DOHH2 (cell line): ENCODE measurements at regions not wholly inside any gene's neighbourhood (a gene's known extent, or its start where the extent isn't known, plus 50 kb on each side); places are given as distances from the start of the nearest gene placed in this dataset.

Source experiments
- H3F3A ChIP-seq: fragments of 200-600 bp; sonication (generic), shearing (Covaris generic); 2 replicates; pipeline ENCODE4 v1.6.0; 2016; ENCODE audit warnings: antibody characterized with exemption, mild to moderate bottlenecking; ENCODE audit not compliant: control insufficient read depth, insufficient read depth
- H3K27ac ChIP-seq: fragments of 200-600 bp; sonication (generic); 2 replicates; pipeline ENCODE4 v1.5.1; 2014; ENCODE audit warnings: low read depth, mild to moderate bottlenecking, low read length, moderate library complexity
- H3K27me3 ChIP-seq: fragments of 200-600 bp; sonication (generic); 2 replicates; pipeline ENCODE4 v1.6.1; 2014; ENCODE audit warnings: mild to moderate bottlenecking, low read length, mixed read lengths; ENCODE audit not compliant: control insufficient read depth
- H3K36me3 ChIP-seq: fragments of 200-600 bp; sonication (generic); 2 replicates; pipeline ENCODE4 v1.6.1; 2014; ENCODE audit warnings: mild to moderate bottlenecking, low read length, moderate library complexity, mixed read lengths; ENCODE audit not compliant: control insufficient read depth
- H3K4me1 ChIP-seq: fragments of 200-600 bp; sonication (generic); 2 replicates; pipeline ENCODE4 v1.6.1; 2014; ENCODE audit warnings: mild to moderate bottlenecking, low read length, mixed read lengths; ENCODE audit not compliant: control insufficient read depth
- H3K4me2 ChIP-seq: fragments of 200-600 bp; sonication (generic); 2 replicates; pipeline ENCODE4 v1.6.0; 2014; ENCODE audit warnings: mild to moderate bottlenecking, low read length, moderate library complexity
- H3K4me3 ChIP-seq: fragments of 200-600 bp; sonication (generic); 2 replicates; pipeline ENCODE4 v1.5.1; 2014; ENCODE audit warnings: mild to moderate bottlenecking, low read length, mixed read lengths
- H3K79me2 ChIP-seq: fragments of 200-600 bp; sonication (generic); 2 replicates; pipeline ENCODE4 v1.6.1; 2014; ENCODE audit warnings: mild to moderate bottlenecking, low read length, mixed read lengths; ENCODE audit not compliant: control insufficient read depth
- H3K9me2 ChIP-seq: fragments of 200-600 bp; sonication (generic); replicated peaks from 2 replicates; pipeline ENCODE4 v1.6.1; 2014; ENCODE audit warnings: mild to moderate bottlenecking, low read length, mixed read lengths; ENCODE audit not compliant: control insufficient read depth
- H3K9me3 ChIP-seq: fragments of 200-600 bp; sonication (generic); 2 replicates; pipeline ENCODE4 v1.6.1; 2014; ENCODE audit warnings: antibody characterized with exemption, low read length, mixed read lengths; ENCODE audit not compliant: control insufficient read depth, insufficient read depth
- H4K20me1 ChIP-seq: fragments of 200-600 bp; sonication (generic); 2 replicates; pipeline ENCODE4 v1.6.0; 2014; ENCODE audit warnings: low read depth, mild to moderate bottlenecking, antibody characterized with exemption, low read length, moderate library complexity; ENCODE audit not compliant: control insufficient read depth, insufficient read depth
- EZH2phosphoT487 ChIP-seq: fragments of 200-600 bp; sonication (generic); IDR thresholded peaks from 2 replicates; pipeline ENCODE4 v1.6.1; 2017; ENCODE audit warnings: borderline replicate concordance, mild to moderate bottlenecking, antibody characterized with exemption, low read length, moderate library complexity, mixed read lengths
- TF ChIP-seq, protein P1 (sequence below): fragments of 200-600 bp; sonication (generic); IDR thresholded peaks from one replicate; pipeline ENCODE4 v1.5.1; 2014; ENCODE audit warnings: antibody characterized with exemption, mild to moderate bottlenecking, low read depth, low read length; ENCODE audit not compliant: poor library complexity, severe bottlenecking

DNA sequence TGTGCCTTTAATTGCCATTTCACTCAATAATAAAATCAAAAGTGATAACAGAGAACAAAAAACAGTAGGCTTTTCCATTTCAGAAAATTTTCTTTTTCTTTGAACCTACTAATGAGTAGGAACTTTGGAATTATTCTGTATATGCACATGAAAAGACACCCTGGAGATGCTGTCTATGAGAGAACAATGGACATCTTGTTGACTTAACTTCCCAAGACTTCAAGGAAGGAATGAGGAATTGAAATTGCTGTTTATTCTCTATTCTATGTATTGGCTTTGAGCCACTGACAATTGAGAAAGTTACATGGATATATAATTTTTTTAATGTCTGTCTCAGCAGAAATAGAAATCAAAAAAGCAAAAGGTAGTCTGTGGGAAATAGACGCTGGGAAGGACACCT is 98.6 kb upstream of the PCSK2 start:
- no peak for TF ChIP-seq EZH2phosphoT487
- TF ChIP-seq, protein P1, sequence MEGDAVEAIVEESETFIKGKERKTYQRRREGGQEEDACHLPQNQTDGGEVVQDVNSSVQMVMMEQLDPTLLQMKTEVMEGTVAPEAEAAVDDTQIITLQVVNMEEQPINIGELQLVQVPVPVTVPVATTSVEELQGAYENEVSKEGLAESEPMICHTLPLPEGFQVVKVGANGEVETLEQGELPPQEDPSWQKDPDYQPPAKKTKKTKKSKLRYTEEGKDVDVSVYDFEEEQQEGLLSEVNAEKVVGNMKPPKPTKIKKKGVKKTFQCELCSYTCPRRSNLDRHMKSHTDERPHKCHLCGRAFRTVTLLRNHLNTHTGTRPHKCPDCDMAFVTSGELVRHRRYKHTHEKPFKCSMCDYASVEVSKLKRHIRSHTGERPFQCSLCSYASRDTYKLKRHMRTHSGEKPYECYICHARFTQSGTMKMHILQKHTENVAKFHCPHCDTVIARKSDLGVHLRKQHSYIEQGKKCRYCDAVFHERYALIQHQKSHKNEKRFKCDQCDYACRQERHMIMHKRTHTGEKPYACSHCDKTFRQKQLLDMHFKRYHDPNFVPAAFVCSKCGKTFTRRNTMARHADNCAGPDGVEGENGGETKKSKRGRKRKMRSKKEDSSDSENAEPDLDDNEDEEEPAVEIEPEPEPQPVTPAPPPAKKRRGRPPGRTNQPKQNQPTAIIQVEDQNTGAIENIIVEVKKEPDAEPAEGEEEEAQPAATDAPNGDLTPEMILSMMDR = no peak
- Histone ChIP-seq H3F3A (no peaks in the 10 kb centered on the region), H3K79me2 (no peaks in the 10 kb centered on the region), H4K20me1 (no peaks in the 10 kb centered on the region), H3K4me1 (no peaks in the 10 kb centered on the region), H3K9me3 (no peaks in the 10 kb centered on the region), H3K9me2 (no peaks in the 10 kb centered on the region), H3K36me3 (no peaks in the 10 kb centered on the region), H3K4me2 (no peak overlapping the region), H3K4me3 (no peak overlapping the region), H3K27me3 (no peaks in the 10 kb centered on the region), H3K27ac (no peak overlapping the region)

DNA sequence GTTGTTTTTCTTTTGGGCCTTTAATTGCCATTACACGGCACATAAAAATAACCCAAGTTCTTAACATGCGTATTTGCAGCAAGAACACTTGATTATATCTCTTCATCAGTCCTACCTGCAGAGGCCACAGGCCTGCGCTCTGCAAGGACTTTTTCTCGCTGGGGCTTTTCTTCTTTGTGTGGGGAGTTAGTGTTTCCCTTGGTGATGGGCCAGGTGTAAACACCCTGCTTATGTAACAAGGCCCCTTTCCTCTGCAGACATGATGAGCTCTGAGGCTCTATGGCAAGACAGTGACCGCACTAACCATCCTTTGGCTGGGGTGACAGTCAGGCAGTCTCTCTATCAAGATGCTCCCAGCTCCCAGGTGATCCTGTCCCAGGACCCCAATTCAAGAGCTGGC is 97.8 kb upstream of the PCSK2 start:
- H3K4me1 ChIP-seq = no peaks in the 10 kb centered on the region
- H3K27me3 ChIP-seq = no peaks in the 10 kb centered on the region
- no peaks in the 10 kb centered on the region for H3F3A ChIP-seq
- no peak overlapping the region for H3K4me2 ChIP-seq
- H3K79me2 ChIP-seq = no peaks in the 10 kb centered on the region
- H3K36me3 ChIP-seq = no peaks in the 10 kb centered on the region
- H3K27ac ChIP-seq = no peak overlapping the region
- TF ChIP-seq, protein P1 = no peak
- no peak for TF ChIP-seq EZH2phosphoT487
- H3K4me3 ChIP-seq = no peak overlapping the region
- no peaks in the 10 kb centered on the region for H4K20me1 ChIP-seq
- H3K9me3 ChIP-seq = no peaks in the 10 kb centered on the region
- no peaks in the 10 kb centered on the region for H3K9me2 ChIP-seq

- Histone ChIP-seq H3K79me2 (no peaks in the 10 kb centered on the region), H3K4me2 (no peak overlapping the region), H3F3A (no peaks in the 10 kb centered on the region), H3K27ac (no peak overlapping the region), H4K20me1 (no peaks in the 10 kb centered on the region), H3K4me1 (no peaks in the 10 kb centered on the region), H3K9me2 (no peaks in the 10 kb centered on the region), H3K9me3 (no peaks in the 10 kb centered on the region), H3K36me3 (no peaks in the 10 kb centered on the region), H3K27me3 (no peaks in the 10 kb centered on the region), H3K4me3 (no peak overlapping the region)
- no peak for TF ChIP-seq EZH2phosphoT487
- TF ChIP-seq, protein P1 = no peak
These were observed 89.1 kb upstream of the PCSK2 start for GRCh38 chr20:17137692-17138091.

DNA sequence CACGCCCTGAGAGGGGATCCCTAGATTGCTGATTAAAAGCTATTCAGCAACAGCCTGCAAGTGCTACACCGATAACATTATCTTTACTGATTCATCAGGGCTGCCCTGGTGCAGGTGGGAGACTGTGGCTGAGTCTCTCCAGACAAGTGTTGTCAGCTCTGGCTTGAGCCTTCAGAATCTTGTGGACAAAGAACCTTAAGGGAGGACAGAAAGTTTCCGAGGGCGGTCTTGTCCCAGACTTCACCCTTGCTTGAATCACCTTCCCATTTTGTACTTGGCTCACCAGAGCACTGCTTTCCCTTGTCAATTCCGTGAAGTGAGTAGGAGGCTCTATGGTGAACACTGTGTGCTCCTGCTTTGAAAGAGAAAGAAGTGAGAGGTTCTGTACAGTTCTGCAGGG is 88.6 kb upstream of the PCSK2 start:
- H3K4me3 ChIP-seq = no peak overlapping the region
- H3K9me3 ChIP-seq = no peaks in the 10 kb centered on the region
- no peaks in the 10 kb centered on the region for H3K36me3 ChIP-seq
- H3K27ac ChIP-seq = no peak overlapping the region
- H3K4me1 ChIP-seq = no peaks in the 10 kb centered on the region
- H4K20me1 ChIP-seq = no peaks in the 10 kb centered on the region
- H3K4me2 ChIP-seq = no peak overlapping the region
- no peaks in the 10 kb centered on the region for H3K9me2 ChIP-seq
- H3K27me3 ChIP-seq = no peaks in the 10 kb centered on the region
- no peaks in the 10 kb centered on the region for H3F3A ChIP-seq
- H3K79me2 ChIP-seq = no peaks in the 10 kb centered on the region
- TF ChIP-seq, protein P1 = no peak
- TF ChIP-seq EZH2phosphoT487 = no peak
